DMS114 treated with DMSO at 0.1 percent for 48 hours (cell line): ENCODE measurements at regions not wholly inside any gene's neighbourhood (a gene's known extent, or its start where the extent isn't known, plus 50 kb on each side); places are given as distances from the start of the nearest gene placed in this dataset.
"Not testable (repeated sequence)": the region's sequence is repeated elsewhere in the genome, so short reads cannot be mapped to it uniquely, and the experiment has no call there.

Source experiments
- DNase-seq: peaks from one replicate; lab custom pipeline; 2025; ENCODE audit not compliant: unreplicated experiment; lab: John Stamatoyannopoulos, UW

DNA sequence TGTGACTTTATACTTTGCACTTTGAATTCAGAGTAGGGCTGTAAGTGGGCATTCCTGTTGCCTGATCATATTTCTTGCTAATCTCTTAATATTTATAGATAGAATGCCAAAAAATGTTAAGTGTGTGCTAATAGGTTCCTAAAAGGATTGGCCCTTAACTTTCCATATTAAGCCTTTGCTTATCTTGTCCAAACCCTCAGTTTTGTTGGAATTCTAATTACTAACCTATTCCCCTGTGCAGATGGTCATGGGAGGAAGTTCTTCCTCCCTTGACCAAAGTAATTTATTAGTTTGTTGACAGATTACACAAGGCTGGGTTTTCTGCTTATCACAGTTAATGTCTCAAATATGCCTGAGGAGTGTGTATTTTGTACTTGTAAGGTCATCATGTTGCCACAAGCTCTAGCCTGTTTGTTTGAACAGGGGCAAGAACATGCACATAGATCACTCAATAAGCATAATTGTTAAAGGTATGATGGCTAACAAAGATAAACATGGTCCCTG, 541.1 kb upstream of the SPRY2 start:
- DNase-seq: no peak

DNA sequence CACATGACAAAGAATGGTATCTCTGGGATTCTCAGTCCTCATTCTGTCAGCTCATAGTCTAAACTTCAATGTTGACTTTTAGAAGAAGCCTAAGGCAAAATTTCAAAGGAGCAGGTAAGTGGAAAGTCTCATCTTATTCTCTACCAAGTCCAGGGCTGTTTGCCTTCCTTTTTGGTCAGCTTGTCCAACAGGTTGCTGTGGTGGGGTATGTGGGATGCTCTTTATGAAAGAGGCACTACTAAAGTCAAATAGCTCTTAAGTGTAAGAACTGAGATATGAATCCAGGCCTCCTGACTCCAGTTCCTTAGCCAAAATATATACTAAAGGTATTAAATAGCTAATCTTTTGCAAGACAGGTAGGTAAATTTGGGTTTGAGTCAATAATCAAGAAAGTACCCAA, 540.6 kb upstream of the SPRY2 start:
- DNase-seq: no peak

DNA sequence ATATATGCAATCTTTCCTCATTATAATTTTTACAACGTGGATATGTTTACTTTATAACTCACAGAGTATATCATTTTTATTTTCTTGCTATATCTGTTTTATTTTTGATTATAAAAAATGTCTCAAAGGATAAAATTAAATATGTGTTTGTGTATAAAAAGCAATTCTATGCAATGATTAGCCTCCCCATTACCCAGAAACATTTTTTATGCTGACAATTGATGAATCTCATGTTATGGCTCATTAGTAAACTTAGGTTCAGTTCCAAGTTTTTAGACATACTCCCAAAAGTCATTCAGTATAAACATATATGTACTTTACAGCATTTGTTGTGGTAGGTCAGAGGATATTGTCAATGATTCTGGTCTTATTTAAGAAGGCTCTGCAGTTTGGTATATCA, 540.1 kb upstream of the SPRY2 start:
- DNase-seq: no peak

DNA sequence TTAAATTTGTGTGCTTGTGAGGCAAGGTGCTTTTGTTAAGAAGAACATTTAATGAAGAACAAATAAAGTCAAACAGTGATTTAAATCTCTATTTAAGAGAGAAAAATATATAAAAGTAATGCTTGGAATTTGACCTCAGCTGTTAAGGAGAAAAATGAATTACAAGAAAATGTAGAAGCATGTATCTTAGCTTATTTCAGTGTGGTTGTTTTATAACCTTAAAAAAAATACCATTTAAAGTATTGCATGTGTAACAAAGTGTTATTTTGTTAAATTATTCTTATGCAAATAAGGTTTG, 537.0 kb upstream of the SPRY2 start:
- DNase-seq: no peak

DNA sequence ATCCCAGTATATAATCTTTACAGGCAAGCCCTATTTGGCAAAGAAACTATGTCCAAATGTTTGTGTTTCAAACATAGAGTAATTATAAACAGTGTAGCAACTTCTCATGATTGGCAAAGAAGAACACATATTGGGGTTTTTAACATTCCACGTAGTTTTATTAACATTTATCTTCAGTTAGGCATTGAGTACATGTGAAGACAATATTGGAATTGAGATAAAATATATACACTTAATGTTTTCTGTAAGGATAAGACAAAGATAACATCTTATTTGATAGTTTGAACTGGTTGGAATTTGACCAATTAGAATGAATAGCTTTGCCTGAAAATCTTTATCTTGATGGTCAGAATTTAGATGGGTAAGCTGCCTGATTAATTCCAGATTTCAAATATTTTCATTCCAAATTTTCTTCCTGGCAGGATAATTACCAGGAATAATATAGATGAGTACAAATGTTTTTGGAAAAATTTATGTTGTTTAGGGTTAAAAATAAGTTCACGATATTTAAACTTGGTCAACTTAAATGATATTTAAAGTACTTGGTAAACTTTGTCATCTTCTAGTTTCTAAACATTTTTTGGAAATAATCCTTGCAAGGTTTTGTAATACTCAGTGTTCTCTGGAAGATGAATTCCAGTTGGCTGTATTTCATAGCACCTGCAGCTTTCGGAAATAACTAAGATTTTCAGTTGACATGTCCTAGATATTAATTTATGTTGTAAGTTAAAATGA, 536.5 kb upstream of the SPRY2 start:
- DNase-seq: no peak

DNA sequence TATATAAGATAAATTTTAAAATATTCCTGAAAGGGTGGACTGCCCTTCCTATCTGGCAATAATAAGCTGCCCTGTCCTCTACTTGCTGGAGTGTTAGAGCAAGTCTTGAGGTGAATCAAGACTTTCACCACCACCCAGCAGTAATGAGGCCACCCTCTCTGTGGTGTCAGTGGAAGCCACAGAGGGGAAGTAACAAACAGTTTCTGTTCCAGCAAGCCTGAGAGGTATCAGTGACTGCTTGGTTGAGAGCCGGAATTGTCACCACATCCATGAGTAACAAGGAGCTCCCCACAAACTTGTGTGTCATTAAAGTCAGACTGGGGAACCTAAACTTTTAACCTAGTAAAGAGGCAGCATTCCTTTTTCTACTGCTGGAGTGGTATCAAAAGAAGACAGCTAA, 532.7 kb upstream of the SPRY2 start:
- DNase-seq: no peak

GRCh38 chr13:80871971-80872370, 531.0 kb upstream of the SPRY2 start:
- DNase-seq: not testable (repeated sequence)

- DNase-seq: no peak
Observed at GRCh38 chr13:80871481-80871880, 530.6 kb upstream of the SPRY2 start.

GRCh38 chr13:80870186-80870585, 529.3 kb upstream of the SPRY2 start:
- DNase-seq: no peak

GRCh38 chr13:80866921-80867320, 526.0 kb upstream of the SPRY2 start:
- no peak for DNase-seq

DNA sequence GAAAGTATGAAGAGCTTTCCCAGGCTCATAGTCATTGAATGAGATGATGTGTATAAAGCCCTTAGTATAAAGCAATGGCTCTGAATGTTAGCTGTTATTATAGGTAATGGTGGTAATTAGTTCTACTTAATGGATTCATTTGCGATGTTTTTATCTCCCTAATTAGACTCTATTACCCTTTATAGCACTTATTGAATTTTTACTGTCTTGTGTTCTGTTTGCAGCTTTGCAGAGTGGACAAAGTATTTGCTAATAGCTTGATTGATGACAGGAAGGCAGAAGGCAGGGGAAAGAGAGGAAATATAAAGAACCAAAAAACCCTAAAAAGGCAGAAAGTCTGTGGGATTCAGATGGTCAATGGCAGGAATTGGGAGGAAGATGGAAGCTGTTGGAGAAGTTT, 524.4 kb upstream of the SPRY2 start:
- DNase-seq: no peak

GRCh38 chr13:80862456-80862855, 521.5 kb upstream of the SPRY2 start:
- no peak for DNase-seq

DNA sequence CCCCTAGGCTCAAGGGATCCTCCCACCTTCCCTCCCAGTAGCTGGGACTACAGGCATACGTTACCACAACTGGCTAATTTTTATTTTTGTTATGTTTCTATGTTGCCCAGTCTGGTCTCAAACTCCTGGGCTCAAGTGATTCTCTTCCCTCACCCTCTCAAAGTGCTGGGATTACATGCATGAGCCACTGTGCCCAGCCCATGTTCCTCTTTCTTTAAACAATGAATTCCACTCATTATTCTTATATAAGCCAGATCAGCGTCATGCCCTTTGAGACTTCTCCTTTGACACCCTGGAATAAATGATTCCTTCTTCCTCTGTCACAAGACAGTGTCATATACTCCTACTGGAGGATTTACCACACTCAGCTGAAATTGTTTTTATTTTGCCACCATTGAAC, 519.9 kb upstream of the SPRY2 start:
- DNase-seq: no peak

- no peak for DNase-seq
Observed at GRCh38 chr13:80858131-80858530, 517.2 kb upstream of the SPRY2 start.

DNA sequence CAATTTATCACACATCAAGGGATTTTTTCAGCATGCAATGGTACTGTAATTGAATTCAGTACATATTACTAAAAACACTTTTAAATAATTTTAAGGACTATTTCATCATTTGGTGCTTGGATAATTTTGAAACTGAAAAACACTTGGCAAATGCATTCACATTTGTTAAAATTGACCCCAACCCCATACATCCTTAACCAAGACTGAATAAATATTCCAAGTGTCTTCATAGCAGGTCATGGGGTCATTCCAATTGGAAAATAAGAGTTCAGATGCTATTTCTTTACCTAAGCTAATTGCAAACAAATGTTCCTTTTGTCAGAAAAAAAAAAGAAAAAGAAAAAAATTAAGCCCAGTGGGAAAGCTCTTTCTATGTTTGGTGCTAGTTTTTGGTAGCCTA, 516.4 kb upstream of the SPRY2 start:
- no peak for DNase-seq

DNA sequence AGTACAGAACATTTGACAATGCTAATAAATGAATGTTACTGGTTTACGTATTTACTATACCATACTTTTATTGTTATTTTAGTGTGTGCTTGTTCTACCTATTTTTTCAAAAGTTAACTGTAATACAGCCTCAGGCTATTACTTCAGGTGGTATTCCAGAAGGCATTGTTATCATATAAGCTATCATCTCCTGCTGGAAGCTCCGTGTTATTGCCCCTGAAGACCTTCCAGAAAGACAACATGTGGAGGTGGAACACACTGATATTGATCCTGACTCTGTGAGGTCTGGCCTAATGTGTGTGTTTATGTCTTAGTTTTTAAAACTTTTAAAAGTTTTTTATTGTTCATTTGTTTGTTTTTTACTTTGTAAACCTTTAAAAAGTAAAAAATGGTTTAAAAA, 509.8 kb upstream of the SPRY2 start:
- DNase-seq: no peak

DNA sequence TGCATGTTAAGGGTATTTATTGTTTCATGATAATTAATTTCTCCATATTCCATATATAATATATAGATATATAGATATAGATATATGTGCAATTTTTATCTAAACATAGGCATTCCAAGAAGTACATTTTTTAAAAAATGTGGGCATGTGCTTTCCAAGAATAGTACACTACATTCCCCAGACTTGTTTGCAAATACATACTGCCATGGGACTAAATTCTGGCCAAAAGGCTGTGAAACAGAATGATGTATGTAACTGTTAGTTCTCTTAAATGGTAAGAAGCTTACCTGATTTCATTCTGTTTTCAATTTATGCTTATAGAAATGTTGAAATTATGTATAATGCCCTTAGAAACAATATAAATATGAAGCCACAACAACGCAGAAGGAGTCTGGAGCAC, 503.2 kb upstream of the SPRY2 start:
- DNase-seq: no peak

- no peak for DNase-seq
Observed at GRCh38 chr13:80841414-80841813, 500.5 kb upstream of the SPRY2 start.

DNA sequence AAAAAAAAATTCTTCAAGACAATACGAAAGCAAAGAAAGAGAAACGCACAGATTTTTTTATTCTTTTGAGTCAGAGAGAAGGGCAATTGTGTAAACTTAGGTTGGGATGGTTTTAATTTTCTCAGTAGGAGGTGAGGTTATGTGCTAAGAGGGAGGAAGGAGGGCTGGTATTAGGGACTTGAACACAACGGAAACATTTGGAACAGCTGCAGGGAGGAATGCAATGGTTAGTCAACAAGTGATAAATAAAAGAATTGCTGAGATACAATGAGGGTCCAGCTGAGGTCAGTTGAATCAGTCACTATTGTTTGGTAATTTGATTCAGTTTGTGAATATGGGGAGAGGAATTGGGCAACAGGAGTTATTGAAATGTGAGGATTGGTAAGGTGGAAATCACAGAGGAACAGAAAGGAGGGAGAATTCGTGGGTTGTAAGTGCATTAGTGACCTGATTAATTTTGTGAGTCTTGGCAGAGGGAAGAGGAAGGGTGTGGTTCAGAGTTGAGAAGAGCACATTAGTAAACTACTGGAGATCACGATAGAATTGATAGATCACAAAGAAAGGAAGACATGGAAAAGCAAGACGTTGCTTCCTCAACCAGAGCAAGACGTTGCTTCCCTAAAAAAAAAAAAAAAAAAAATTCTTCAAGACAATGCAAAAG, 499.5 kb upstream of the SPRY2 start:
- DNase-seq: no peak

- no peak for DNase-seq
Observed at GRCh38 chr13:80835902-80836301, 495.0 kb upstream of the SPRY2 start.

DNA sequence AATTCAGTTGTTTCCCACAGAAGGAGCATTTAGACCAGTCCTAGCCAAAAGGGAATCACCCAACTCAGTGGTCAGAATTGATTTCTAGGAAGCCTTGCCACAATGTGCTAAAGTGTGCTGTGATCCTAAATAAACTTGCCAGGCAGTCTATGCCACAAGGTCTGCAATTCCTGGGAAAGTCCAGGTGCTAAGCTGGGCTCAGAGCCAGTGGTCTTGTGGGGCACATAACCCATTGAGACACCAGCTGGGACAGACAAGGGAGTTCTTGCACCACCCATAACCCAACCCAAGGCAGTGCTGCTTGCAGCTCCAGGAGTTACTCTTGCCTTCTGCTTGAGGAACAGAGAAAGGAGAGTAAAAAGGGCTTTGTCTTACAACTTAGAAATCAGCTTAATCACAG, 489.5 kb upstream of the SPRY2 start:
- DNase-seq: no peak

GRCh38 chr13:80828759-80829158, 487.8 kb upstream of the SPRY2 start:
- DNase-seq: no peak

DNA sequence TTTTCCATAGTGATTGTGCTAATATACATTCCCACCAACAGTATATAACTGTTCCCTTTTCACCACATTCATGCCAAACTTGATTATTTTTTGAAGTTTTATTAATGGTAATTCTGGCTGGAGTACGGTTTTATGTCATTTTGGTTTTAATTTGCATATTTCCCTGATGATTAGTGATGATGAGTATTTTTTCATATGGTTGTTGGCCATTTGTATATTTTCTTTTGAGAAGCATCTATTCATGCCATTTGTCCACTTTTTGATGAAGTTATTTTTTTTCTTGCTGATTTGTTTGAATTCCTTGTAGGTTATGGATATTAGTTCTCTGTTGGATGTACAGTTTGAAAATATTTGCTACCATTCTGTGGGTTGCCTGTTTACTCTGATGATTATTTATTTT, 484.4 kb upstream of the SPRY2 start:
- DNase-seq: no peak
